Nephron progenitor cell (in vitro differentiated cells): ENCODE measurements at regions not wholly inside any gene's neighbourhood (a gene's known extent, or its start where the extent isn't known, plus 50 kb on each side); places are given as distances from the start of the nearest gene placed in this dataset.

Experiments used
- DNase-seq: peaks from one replicate; pipeline ENCODE4 v3.0.0; 2021
- H3K27ac Mint-ChIP-seq: 2 replicates; pipeline ENCODE4 v1.8.0; 2021; ENCODE audit warnings: mild to moderate bottlenecking, moderate library complexity, mixed read lengths
- H3K27me3 Mint-ChIP-seq: 2 replicates; pipeline ENCODE4 v1.8.0; 2021; ENCODE audit warnings: mild to moderate bottlenecking, low read depth, mixed read lengths; ENCODE audit not compliant: poor library complexity
- H3K36me3 Mint-ChIP-seq: 2 replicates; pipeline ENCODE4 v1.8.0; 2021; ENCODE audit warnings: low read depth, mixed read lengths
- H3K4me1 Mint-ChIP-seq: 2 replicates; pipeline ENCODE4 v1.8.0; 2021; ENCODE audit warnings: mixed read lengths
- H3K4me3 Mint-ChIP-seq: 2 replicates; pipeline ENCODE4 v1.8.0; 2021; ENCODE audit warnings: mild to moderate bottlenecking, moderate library complexity, mixed read lengths
- H3K9me3 Mint-ChIP-seq: 2 replicates; pipeline ENCODE4 v1.8.0; 2021; ENCODE audit warnings: mild to moderate bottlenecking, moderate library complexity, mixed read lengths
- CTCF ChIP-seq: fragments of 200-600 bp; sonication (generic); IDR thresholded peaks from 2 replicates; pipeline ENCODE4 v1.5.0; 2021; ENCODE audit warnings: antibody characterized with exemption

GRCh38 chr5:61926911-61927310 lies 379.1 kb upstream of the KIF2A start:
- DNase-seq: no peak
- Mint-ChIP-seq H3K36me3 (no peaks in the 10 kb centered on the region), H3K27me3 (peaks cover 5% of the 10 kb centered on the region), H3K4me1 (no peaks in the 10 kb centered on the region), H3K9me3 (no peaks in the 10 kb centered on the region), H3K27ac (no peak overlapping the region), H3K4me3 (no peak overlapping the region)
- no peak for TF ChIP-seq CTCF

DNA sequence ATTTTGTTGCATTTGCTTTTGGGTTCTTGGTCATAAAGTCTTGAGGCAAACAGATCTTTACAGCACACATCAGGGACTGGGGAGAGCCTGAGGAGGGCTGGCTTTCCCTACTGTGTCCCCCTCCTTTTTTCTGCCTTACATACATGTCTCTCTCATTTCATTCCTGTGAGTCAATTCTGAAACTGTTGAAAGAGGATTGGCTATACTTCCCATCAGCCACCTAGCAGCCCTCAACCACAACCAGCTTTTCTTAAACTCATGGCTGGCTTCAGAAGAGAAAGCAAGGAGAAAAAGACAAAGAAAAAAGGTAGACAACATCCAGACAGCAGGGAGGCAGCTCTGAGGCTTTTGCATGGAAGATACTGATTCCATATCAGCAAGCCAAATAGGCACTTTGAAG lies 374.8 kb upstream of the KIF2A start:
- no peak for TF ChIP-seq CTCF
- Mint-ChIP-seq H3K9me3 (no peaks in the 10 kb centered on the region), H3K27ac (no peak overlapping the region), H3K27me3 (peaks cover 8% of the 10 kb centered on the region), H3K4me1 (no peaks in the 10 kb centered on the region), H3K36me3 (no peaks in the 10 kb centered on the region), H3K4me3 (no peak overlapping the region)
- DNase-seq: no peak

GRCh38 chr5:61933787-61934626 lies 372.0 kb upstream of the KIF2A start:
- Mint-ChIP-seq H3K27me3 (peaks cover 5% of the 10 kb centered on the region), H3K9me3 (no peaks in the 10 kb centered on the region), H3K4me3 (no peak overlapping the region), H3K36me3 (no peaks in the 10 kb centered on the region), H3K27ac (no peak overlapping the region), H3K4me1 (no peaks in the 10 kb centered on the region)
- peak; percentile 56 for DNase-seq
- peak; percentile 77 for TF ChIP-seq CTCF

GRCh38 chr5:61941637-61942036 lies 364.4 kb upstream of the KIF2A start:
- H3K4me3 Mint-ChIP-seq: no peak overlapping the region
- H3K4me1 Mint-ChIP-seq: no peaks in the 10 kb centered on the region
- DNase-seq: no peak
- peaks cover 9% of the 10 kb centered on the region for H3K27me3 Mint-ChIP-seq
- no peaks in the 10 kb centered on the region for H3K9me3 Mint-ChIP-seq
- no peak for TF ChIP-seq CTCF
- no peak overlapping the region for H3K27ac Mint-ChIP-seq
- no peaks in the 10 kb centered on the region for H3K36me3 Mint-ChIP-seq

DNA sequence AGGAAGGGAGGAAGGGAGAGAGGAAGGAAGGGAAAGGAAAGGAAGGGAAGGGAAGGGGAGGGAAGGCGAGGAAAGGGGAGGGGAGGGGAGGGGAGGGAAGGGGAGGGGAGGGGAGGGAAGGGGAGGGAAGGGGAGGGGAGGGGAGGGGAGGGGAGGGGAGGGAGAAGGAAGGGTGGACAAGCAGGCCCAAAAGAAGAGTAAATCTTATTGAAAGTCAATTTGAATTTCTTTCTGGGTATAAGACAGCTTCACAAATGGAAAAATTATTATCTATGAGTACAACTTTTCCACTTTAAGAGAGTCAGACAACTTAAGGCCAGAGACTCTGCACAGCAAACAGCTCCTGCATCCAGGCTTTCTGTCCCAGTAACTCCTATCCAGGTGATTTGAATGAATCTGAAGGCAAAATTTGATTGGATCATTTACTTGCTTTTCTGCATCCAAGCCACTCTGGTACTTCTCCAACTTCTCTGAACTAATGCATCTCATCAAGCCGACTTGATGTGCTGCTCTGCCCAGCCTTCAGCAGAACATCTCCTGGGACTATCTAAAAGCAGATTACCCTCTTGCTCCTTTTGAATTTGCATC lies 363.4 kb upstream of the KIF2A start:
- no peak for DNase-seq
- Mint-ChIP-seq H3K4me1 (no peaks in the 10 kb centered on the region), H3K27me3 (peaks cover 13% of the 10 kb centered on the region), H3K4me3 (no peak overlapping the region), H3K36me3 (no peaks in the 10 kb centered on the region), H3K9me3 (no peaks in the 10 kb centered on the region), H3K27ac (no peak overlapping the region)
- no peak for TF ChIP-seq CTCF

- Mint-ChIP-seq H3K36me3 (no peaks in the 10 kb centered on the region), H3K4me3 (no peak overlapping the region), H3K27ac (no peak overlapping the region), H3K4me1 (no peaks in the 10 kb centered on the region), H3K27me3 (peaks cover 13% of the 10 kb centered on the region), H3K9me3 (no peaks in the 10 kb centered on the region)
- DNase-seq: no peak
- no peak for TF ChIP-seq CTCF
Observed at GRCh38 chr5:61943713-61944112, 362.3 kb upstream of the KIF2A start.
